ENCODE measurements at regions not wholly inside any gene's neighbourhood (a gene's known extent, or its start where the extent isn't known, plus 50 kb on each side); places are given as distances from the start of the nearest gene placed in this dataset.

DNA sequence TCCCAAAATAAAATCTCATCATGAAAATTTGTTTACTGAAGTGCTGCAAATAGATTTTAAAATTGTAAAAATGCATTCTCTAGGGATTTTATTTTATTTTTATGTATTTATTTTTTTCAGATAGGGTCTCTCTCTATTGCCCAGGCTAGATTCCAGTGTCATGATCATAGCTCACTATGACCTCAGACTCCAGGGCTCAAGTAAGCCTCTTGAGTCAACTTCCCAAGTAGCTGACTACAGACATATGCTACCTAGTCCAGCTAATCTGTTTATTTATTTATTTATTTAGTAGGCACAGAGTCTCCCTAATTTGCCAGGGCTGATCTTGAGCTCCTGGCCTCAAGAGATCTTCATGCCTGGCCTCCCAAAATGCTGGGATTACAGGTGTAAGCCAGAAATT is 317.7 kb upstream of the ANXA10 start:
- Mint-ChIP-seq H3K4me1 (no peaks in the 10 kb centered on the region), H3K9me3 (peaks cover 8% of the 10 kb centered on the region), H3K27ac (no peak overlapping the region), H3K36me3 (no peaks in the 10 kb centered on the region), H3K4me3 (no peak overlapping the region), H3K27me3 (no peaks in the 10 kb centered on the region)
- no peak for ATAC-seq (ENCODE audit: low read depth)
- DNase-seq (ENCODE audit: low spot score in 2 of 2) = no peak

DNA sequence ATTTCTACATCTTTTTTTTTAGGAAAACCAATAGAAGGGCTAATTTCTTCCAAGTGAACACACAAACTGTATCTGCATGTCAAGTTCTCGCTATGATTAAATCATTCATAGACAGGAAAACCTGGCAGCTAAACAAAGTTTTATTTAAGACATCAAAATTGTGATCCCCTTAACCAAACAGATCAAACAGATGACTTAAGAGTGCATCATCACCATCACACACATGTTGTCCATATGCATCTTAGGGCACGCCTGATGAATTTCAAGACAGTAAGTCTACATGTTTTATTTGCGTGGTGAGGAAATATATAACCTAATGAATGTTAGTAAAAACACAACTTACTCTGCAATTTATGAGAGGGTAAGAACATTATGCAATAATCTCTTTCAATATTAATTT is 317.0 kb upstream of the ANXA10 start:
- Mint-ChIP-seq H3K36me3 (no peaks in the 10 kb centered on the region), H3K9me3 (peaks cover 8% of the 10 kb centered on the region), H3K4me3 (no peak overlapping the region), H3K4me1 (no peaks in the 10 kb centered on the region), H3K27me3 (no peaks in the 10 kb centered on the region), H3K27ac (no peak overlapping the region)
- ATAC-seq (ENCODE audit: low read depth) = no peak
- no peak for DNase-seq (ENCODE audit: low spot score in 2 of 2)

DNA sequence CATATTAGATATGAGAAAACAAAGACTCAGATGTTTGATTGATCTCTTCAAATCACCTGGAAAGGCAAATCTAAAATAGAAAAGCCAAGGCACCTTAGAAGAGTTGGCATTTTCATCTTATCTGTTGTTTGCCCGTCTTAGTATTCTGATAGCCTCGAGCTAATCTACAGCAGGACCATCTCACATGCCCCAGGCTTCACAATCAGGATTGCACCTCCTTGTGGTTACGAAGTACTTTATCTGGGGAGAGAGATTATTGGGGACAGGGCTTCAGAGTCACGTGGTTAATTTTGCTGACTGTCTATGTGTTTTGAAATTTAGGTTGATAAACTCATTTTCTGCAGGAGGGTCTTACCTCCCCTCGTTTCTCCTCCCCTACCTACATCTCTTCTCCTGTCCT is 313.1 kb upstream of the ANXA10 start:
- H3K36me3 Mint-ChIP-seq = no peaks in the 10 kb centered on the region
- no peak for ATAC-seq (ENCODE audit: low read depth)

DNA sequence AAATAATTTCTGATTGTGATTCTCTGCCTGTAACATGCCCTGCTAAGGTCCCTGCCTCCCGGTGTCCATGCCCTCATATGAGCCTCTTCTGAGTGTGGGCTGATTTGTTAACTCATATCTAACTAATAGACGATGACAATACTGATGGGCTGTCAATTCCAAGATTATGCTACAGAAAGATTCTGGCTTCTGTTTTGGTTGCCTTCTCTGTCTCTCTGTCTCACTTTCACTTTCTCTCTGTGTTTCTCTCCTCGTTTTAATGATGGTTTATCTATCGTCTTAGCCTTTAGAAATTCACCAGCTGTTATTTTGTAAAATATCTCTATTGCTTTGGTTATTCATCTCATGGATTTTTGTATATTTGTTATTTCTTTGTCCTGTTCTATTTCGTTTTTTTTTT is 312.5 kb upstream of the ANXA10 start:
- H3K27ac Mint-ChIP-seq = no peak overlapping the region
- DNase-seq (ENCODE audit: low spot score in 2 of 2) (no peak), ATAC-seq (ENCODE audit: low read depth) (no peak)
- H3K4me3 Mint-ChIP-seq = no peak overlapping the region
- H3K4me1 Mint-ChIP-seq = no peaks in the 10 kb centered on the region
- H3K36me3 Mint-ChIP-seq = no peaks in the 10 kb centered on the region
- H3K9me3 Mint-ChIP-seq = peaks cover 5% of the 10 kb centered on the region
- H3K27me3 Mint-ChIP-seq = no peaks in the 10 kb centered on the region

More for the DNA sequence above, 313.1 kb upstream of the ANXA10 start:
- Mint-ChIP-seq H3K4me1 (no peaks in the 10 kb centered on the region), H3K9me3 (peaks cover 5% of the 10 kb centered on the region), H3K27ac (no peak overlapping the region), H3K27me3 (no peaks in the 10 kb centered on the region), H3K4me3 (no peak overlapping the region)
- DNase-seq (ENCODE audit: low spot score in 2 of 2) = no peak

DNA sequence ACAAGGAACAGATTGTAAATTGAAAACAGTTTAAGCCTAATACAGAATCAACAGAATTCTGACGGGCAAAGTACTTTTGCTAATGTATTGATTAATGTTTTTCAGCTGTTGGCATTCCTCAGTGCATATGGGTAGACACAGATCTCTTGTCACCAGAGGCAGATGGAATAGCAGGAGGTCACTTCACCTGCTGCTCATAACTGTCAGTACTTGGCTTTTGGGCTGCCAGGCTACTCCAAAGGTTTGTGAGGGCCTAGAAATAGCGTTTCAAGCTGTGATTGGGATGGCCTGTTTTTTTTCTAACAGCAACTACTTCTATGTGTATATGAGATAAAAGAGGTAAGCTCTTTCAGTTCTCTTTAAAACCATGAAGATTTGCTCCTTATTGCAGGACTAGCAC is 307.5 kb upstream of the ANXA10 start:
- no peaks in the 10 kb centered on the region for H3K27me3 Mint-ChIP-seq
- no peaks in the 10 kb centered on the region for H3K4me1 Mint-ChIP-seq
- H3K36me3 Mint-ChIP-seq = no peaks in the 10 kb centered on the region
- H3K4me3 Mint-ChIP-seq = no peak overlapping the region
- DNase-seq (ENCODE audit: low spot score in 2 of 2) = no peak
- ATAC-seq (ENCODE audit: low read depth) = no peak
- H3K9me3 Mint-ChIP-seq = no peaks in the 10 kb centered on the region
- no peak overlapping the region for H3K27ac Mint-ChIP-seq

DNA sequence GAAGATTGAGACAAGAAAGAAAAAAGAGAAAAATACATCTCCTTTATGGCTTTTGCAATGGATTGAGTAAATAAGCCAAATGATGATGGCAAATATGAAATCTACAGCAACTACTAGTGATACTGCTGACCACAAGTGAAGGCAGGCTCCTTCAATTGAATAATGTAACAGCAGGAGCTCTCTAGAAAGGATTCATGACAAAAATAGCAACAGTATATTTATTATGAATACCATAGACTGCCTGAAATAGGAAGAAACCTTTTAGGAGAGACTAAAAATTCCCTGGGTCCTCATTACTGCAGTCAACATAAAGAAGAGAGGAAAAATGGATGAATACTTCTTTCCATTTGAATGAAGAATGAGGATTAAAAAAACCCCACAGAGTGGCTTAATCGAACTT is 306.8 kb upstream of the ANXA10 start:
- Mint-ChIP-seq H3K36me3 (no peaks in the 10 kb centered on the region), H3K27ac (no peak overlapping the region), H3K9me3 (no peaks in the 10 kb centered on the region), H3K4me3 (no peak overlapping the region), H3K4me1 (no peaks in the 10 kb centered on the region), H3K27me3 (no peaks in the 10 kb centered on the region)
- ATAC-seq (ENCODE audit: low read depth) (no peak), DNase-seq (ENCODE audit: low spot score in 2 of 2) (no peak)

DNA sequence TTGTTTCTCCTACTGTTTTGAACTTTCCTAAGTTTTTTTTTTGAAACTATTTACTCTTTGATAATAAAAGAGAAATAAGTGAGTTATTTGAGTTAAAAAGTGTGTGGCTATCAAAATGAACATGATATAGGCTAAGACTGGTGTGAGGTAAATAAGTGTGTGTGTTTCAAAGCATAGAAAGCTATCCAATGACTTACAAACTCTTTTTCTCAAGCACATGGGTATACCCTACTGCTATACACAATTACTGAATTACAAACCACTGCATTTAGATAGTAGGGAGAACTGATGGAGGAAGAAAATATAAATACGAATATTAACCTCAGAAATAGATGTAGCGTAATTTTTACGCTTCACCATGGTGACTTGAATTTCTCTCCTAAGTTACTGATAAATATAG is 305.8 kb upstream of the ANXA10 start:
- ATAC-seq (ENCODE audit: low read depth) = no peak
- no peaks in the 10 kb centered on the region for H3K4me1 Mint-ChIP-seq
- H3K27ac Mint-ChIP-seq = no peak overlapping the region

DNA sequence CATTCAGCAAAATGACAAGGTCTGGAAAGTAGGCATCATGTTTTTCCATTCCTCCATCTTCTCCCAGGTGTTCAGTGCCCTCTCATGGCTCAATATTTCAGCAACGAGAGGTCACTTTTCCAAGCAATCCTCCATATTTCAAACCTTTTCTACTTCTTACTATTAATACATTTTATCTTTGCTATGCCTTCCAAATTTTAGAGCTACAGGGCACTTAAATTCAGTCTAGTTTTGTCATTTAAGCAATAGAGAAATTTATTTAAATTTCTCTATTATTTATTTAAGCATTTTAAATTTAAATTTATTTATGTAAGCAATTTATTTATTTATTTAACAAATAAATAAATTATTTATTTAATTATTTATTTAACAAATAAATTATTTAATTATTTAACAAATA is 305.1 kb upstream of the ANXA10 start:
- Mint-ChIP-seq H3K27ac (no peak overlapping the region), H3K9me3 (no peaks in the 10 kb centered on the region), H3K36me3 (no peaks in the 10 kb centered on the region), H3K4me3 (no peak overlapping the region), H3K4me1 (no peaks in the 10 kb centered on the region), H3K27me3 (no peaks in the 10 kb centered on the region)
- no peak for DNase-seq (ENCODE audit: low spot score in 2 of 2)
- no peak for ATAC-seq (ENCODE audit: low read depth)

More for the DNA sequence above, 305.8 kb upstream of the ANXA10 start:
- Mint-ChIP-seq H3K27me3 (no peaks in the 10 kb centered on the region), H3K4me3 (no peak overlapping the region), H3K36me3 (no peaks in the 10 kb centered on the region), H3K9me3 (no peaks in the 10 kb centered on the region)
- no peak for DNase-seq (ENCODE audit: low spot score in 2 of 2)

DNA sequence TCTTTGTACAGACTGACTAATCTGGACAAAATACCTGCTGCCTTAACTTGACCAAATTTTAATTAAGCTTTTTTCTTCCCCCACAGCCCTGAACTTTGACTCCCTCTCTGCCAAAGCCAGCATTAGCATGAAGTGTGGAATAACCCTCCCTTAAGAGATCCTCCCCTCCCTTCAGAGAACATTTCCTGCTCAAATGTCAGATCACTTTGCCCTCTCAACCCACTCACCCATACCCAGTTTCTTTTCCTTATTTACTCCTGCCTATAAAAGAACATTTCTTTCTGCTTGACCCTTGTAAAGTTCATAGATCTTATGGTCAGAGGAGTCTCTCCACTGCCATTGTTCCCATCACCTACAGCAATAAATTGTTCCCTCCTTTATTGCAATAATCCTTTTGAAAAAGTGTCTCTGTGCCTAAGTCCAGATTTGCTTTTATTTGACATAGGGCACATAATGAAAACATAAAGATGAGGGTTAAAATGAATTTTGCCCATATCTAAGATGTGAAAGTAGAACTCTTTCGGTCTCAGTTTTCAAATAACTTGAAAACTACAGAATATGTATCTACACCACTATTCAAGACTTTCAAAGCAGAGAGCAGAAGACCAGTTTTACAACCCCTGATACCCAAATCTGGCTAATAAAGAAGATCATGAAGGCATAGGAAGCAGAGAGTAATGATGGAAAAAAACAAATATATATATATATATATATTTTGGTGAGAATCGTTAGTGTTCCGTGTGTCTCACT is 289.7 kb upstream of the ANXA10 start:
- H3K36me3 Mint-ChIP-seq = no peaks in the 10 kb centered on the region
- no peak overlapping the region for H3K27ac Mint-ChIP-seq
- no peak overlapping the region for H3K4me3 Mint-ChIP-seq
- H3K9me3 Mint-ChIP-seq = no peaks in the 10 kb centered on the region
- DNase-seq (ENCODE audit: low spot score in 2 of 2) (no peak), ATAC-seq (ENCODE audit: low read depth) (no peak)
- no peaks in the 10 kb centered on the region for H3K4me1 Mint-ChIP-seq
- H3K27me3 Mint-ChIP-seq = no peaks in the 10 kb centered on the region

DNA sequence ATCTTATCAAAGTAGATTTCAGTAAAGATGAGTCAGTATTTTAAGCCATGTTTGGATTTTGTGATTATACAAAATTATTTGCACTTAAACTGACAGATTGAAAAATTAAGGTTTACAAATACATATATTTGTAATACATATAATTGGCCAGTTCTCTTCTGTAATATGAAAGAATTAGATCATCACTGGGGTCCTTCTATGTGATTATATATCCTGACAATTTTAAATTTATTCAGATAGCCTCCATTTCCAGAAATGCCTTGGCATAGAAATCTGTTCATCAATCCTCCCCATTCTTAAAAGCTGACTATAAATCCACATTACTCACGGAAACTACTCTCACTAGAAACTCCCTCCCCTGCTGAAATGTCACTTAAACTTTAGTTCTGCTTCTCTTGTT is 280.4 kb upstream of the ANXA10 start:
- DNase-seq (ENCODE audit: low spot score in 2 of 2) (no peak), ATAC-seq (ENCODE audit: low read depth) (no peak)
- no peaks in the 10 kb centered on the region for H3K36me3 Mint-ChIP-seq
- H3K27me3 Mint-ChIP-seq = no peaks in the 10 kb centered on the region
- no peak overlapping the region for H3K27ac Mint-ChIP-seq
- H3K9me3 Mint-ChIP-seq = peaks cover 15% of the 10 kb centered on the region
- no peak overlapping the region for H3K4me3 Mint-ChIP-seq
- H3K4me1 Mint-ChIP-seq = no peaks in the 10 kb centered on the region

DNA sequence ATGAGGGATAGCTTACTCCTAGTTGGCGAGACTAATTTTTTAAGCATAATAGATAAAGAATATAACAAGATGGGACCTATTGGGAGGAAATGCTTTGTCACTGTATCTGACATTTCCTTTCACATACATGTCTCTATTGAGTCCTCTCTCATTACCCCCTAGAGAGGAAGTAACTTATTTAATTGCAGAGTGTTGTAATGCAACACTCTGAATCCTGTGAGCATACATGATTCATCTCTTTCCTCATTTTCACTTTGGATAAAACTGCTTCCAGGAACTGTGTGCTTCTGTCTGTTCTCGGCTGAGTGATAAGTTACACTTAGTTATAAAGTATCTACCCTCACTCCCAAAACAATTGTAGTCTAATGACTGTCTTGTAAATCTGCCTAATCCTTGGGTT is 266.1 kb upstream of the ANXA10 start:
- no peaks in the 10 kb centered on the region for H3K36me3 Mint-ChIP-seq
- H3K4me3 Mint-ChIP-seq = no peak overlapping the region
- H3K4me1 Mint-ChIP-seq = no peaks in the 10 kb centered on the region
- DNase-seq (ENCODE audit: low spot score in 2 of 2) = no peak
- peaks cover 4% of the 10 kb centered on the region for H3K9me3 Mint-ChIP-seq
- H3K27me3 Mint-ChIP-seq = no peaks in the 10 kb centered on the region
- no peak overlapping the region for H3K27ac Mint-ChIP-seq
- no peak for ATAC-seq (ENCODE audit: low read depth)

DNA sequence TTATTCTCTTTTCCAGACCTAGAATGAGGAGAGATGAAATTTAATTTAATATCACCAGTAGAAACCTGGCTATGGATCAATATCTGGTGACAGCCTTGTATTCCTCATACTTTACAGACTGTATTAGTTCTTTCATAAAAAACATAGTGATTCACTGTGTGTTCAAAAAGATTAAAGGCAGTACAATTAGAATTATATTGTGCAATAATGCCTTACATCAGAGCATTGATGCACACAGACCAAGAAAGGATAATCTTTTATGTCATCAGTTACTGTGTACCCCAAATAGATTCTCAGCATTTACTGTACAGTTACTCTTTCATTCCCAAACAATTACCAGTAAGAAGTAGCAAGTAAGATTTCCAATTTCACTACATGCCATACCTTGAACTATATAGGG is 260.5 kb upstream of the ANXA10 start:
- Mint-ChIP-seq H3K9me3 (peaks cover 4% of the 10 kb centered on the region), H3K36me3 (no peaks in the 10 kb centered on the region), H3K4me1 (no peaks in the 10 kb centered on the region), H3K27ac (no peak overlapping the region), H3K27me3 (no peaks in the 10 kb centered on the region), H3K4me3 (no peak overlapping the region)
- ATAC-seq (ENCODE audit: low read depth) (no peak), DNase-seq (ENCODE audit: low spot score in 2 of 2) (no peak)

DNA sequence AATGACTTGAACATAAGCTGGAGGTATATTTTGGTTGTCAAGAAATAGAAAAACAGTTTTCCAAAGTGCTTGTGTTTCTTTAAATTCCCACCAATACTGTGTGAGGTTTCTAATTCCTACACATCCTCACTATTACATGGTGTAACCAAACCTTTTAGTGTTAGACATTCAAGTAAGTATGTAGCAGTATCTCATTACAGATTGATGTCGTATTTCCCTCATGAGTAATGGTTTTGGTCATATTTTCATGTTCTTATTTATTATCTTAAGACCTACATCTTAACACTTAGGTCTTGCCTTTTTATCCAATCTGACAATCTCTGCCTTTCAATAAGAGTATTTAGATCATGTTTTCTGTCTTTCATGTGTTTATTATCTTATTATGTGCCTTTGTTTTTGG is 253.7 kb upstream of the ANXA10 start:
- no peaks in the 10 kb centered on the region for H3K36me3 Mint-ChIP-seq
- DNase-seq (ENCODE audit: low spot score in 2 of 2) (no peak), ATAC-seq (ENCODE audit: low read depth) (no peak)
- no peaks in the 10 kb centered on the region for H3K27me3 Mint-ChIP-seq
- no peaks in the 10 kb centered on the region for H3K4me1 Mint-ChIP-seq
- H3K9me3 Mint-ChIP-seq = no peaks in the 10 kb centered on the region
- no peak overlapping the region for H3K4me3 Mint-ChIP-seq
- H3K27ac Mint-ChIP-seq = no peak overlapping the region

DNA sequence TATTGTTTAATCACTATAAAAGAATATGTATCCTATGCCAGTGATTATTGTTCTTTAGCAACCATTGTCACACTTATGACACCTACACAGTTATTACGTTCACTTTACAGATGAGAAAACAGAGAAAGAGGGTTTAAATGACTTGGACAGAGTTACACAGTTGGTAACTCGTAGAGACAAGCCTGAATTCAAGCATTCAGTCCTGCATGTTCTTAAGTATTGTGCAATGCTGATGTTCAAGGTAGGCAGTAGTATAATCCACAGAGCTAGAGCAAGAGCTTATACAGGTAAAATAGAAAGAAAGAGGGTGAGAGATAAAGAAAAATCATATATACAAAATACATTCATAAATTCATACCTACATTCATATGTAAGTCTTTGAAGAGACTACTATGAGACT is 249.8 kb upstream of the ANXA10 start:
- ATAC-seq (ENCODE audit: low read depth) = no peak
- Mint-ChIP-seq H3K36me3 (no peaks in the 10 kb centered on the region), H3K27ac (no peak overlapping the region)

DNA sequence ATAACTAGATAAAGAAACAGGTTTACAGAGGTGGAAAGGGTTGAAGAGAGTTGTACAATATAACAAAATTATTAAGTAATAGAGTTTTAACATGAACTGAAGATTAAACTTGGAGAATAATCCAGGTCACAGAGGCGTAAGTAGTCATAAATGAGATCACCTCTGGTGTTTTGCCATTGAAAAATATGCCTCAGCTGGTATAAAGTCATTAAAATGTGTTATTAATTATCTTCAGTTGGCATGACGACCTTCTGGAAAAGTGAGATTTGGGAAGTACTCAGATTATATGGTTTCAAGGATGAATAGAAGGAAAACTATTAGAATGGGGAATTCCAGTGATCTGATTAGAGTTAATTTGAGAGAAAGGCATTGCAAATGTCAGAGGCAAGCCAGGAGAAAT is 237.5 kb upstream of the ANXA10 start:
- DNase-seq (ENCODE audit: low spot score in 2 of 2) (no peak), ATAC-seq (ENCODE audit: low read depth) (no peak)
- Mint-ChIP-seq H3K27ac (no peak overlapping the region), H3K4me3 (no peak overlapping the region), H3K9me3 (peaks cover 1% of the 10 kb centered on the region), H3K36me3 (no peaks in the 10 kb centered on the region), H3K27me3 (no peaks in the 10 kb centered on the region), H3K4me1 (no peaks in the 10 kb centered on the region)

More for the DNA sequence above, 249.8 kb upstream of the ANXA10 start:
- Mint-ChIP-seq H3K4me1 (no peaks in the 10 kb centered on the region), H3K9me3 (no peaks in the 10 kb centered on the region), H3K27me3 (no peaks in the 10 kb centered on the region), H3K4me3 (no peak overlapping the region)
- no peak for DNase-seq (ENCODE audit: low spot score in 2 of 2)
